Spleen (tissue), 11 donors: ENCODE measurements at regions not wholly inside any gene's neighbourhood (a gene's known extent, or its start where the extent isn't known, plus 50 kb on each side); places are given as distances from the start of the nearest gene placed in this dataset.

ENCODE experiments used
- DNase-seq: peaks from one replicate; pipeline ENCODE4 v3.0.0-alpha.2; 2020
- H3K27ac ChIP-seq, 8 donors: fragments of 200-600 bp; sonication (generic) in 7 of 8; 1 replicate in 4 of 8; 2 replicates in 4 of 8; pipeline versions ENCODE4 v1.5.0 to v1.8.0; 2016 to 2021; ENCODE audit warnings: inconsistent platforms in 4 of 8, mild to moderate bottlenecking in 4 of 8, moderate library complexity in 1 of 8
- H3K27me3 ChIP-seq, 7 donors: fragments of 200-600 bp; sonication (generic) in 6 of 7; replicated peaks in 1 of 7; 1 replicate in 4 of 7; 2 replicates in 3 of 7; pipeline versions ENCODE4 v1.5.0 to v1.8.0; 2016 to 2021; ENCODE audit warnings: inconsistent platforms in 3 of 7, mild to moderate bottlenecking in 1 of 7
- H3K36me3 ChIP-seq, 6 donors: fragments of 200-600 bp; sonication (generic) in 5 of 6; 1 replicate in 4 of 6; 2 replicates in 2 of 6; pipeline versions ENCODE4 v1.5.0 to v1.8.0; 2016 to 2021; ENCODE audit warnings: inconsistent platforms in 2 of 6
- H3K4me1 ChIP-seq, 6 donors: fragments of 200-600 bp; sonication (generic) in 5 of 6; 1 replicate in 3 of 6; 2 replicates in 3 of 6; pipeline versions ENCODE4 v1.5.0 to v1.8.0; 2016 to 2021; ENCODE audit warnings: inconsistent platforms in 3 of 6
- H3K4me3 ChIP-seq, 8 donors: fragments of 200-600 bp; sonication (generic) in 7 of 8; 1 replicate in 4 of 8; 2 replicates in 4 of 8; pipeline versions ENCODE4 v1.5.0 to v1.8.0; 2016 to 2021; ENCODE audit warnings: inconsistent platforms in 4 of 8, mild to moderate bottlenecking in 4 of 8, moderate library complexity in 2 of 8
- H3K9me3 ChIP-seq, 8 donors: fragments of 200-600 bp; sonication (generic) in 7 of 8; 1 replicate in 4 of 8; 2 replicates in 4 of 8; pipeline versions ENCODE4 v1.5.0 to v1.8.0; 2016 to 2021; ENCODE audit warnings: inconsistent platforms in 4 of 8
- CTCF ChIP-seq, 11 experiments: fragments of 200-600 bp in 7 of 11; fragments of 450-650 bp in 4 of 11; sonication (generic) in 4 of 11; IDR thresholded peaks in 8 of 11; conservative IDR thresholded peaks in 3 of 11; 1 replicate in 7 of 11; 2 replicates in 4 of 11; pipeline versions ENCODE4 v1.4.0 to v1.8.0; 2016 to 2021; ENCODE audit warnings: antibody characterized with exemption in 11 of 11, inconsistent platforms in 4 of 11, mild to moderate bottlenecking in 1 of 11
- POLR2A ChIP-seq, 3 donors: fragments of 450-650 bp; IDR thresholded peaks; one replicate each; pipeline ENCODE4 v1.5.1; 2017; ENCODE audit warnings: antibody characterized with exemption in 3 of 3, mild to moderate bottlenecking in 1 of 3
- POLR2AphosphoS5 ChIP-seq, 3 donors: sonication (generic); formaldehyde crosslinking; IDR thresholded peaks; one replicate each; pipeline ENCODE4 v1.5.1; 2017; ENCODE audit warnings: antibody characterized with exemption in 3 of 3
- whole genome bisulfite sequencing, 5 donors: extraction: QIAGEN DNeasy Blood & Tissue Kit in 3 of 5; methylation state at CpG; one replicate each; pipeline versions ENCODE4 v1.1.5 to v1.1.7; 2013 to 2018; 5-methylcytosine and 5-hydroxymethylcytosine counted together
- intact Hi-C: fragments of 100-400 bp; cut with DNase I; formaldehyde crosslinking; loops from one replicate; pipeline ENCODE4 v1.15.0; 2023; ENCODE audit warnings: low total_unique reads
- donor health status: healthy with polysubstance abuse.
- donor health status: DM: no; HTN: no; CAD: no; lungs with moderate emphysema.
- donor health status: DM: no; HTN: no; CAD: no.
- donor health status: Bipolar disorder and iron deficiency.
- donor health status: healthy.
- donor health status: DM: no; HTN: no; CAD: no.
- donor health status: DM: yes; HTN: yes; CAD: no.

DNA sequence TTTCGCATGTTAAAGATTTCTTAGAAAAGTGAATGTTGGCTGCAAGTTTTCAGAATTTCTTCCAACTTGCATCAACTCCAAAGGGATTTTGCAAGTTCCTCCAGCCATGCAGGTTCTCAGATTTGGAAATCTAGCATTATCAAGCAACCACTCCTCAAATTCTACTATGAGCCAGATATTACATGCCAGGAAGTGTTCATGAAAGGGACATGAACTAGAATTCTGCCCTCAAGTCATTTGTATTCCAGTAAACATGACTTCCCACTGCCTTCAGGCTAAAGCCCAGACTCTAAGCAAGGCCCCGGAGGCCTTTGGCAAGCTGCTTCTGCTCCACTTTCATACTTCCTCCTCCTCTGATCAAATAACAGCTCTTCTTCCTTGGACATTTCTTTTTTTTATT lies 111.3 kb upstream of the PAPPA start:
- no peak for DNase-seq
- WGBS, 5 donors = 79 to 87% (median 85%) methylated on average over 2 of the region's 2 CpGs
- Histone ChIP-seq H3K9me3 (peaks cover 0 to 21% (median 17%) of the 10 kb centered on the region in 8 donors), H3K4me3 (no peak overlapping the region), H3K36me3 (no peaks in the 10 kb centered on the region), H3K4me1 (no peaks in the 10 kb centered on the region), H3K27me3 (no peaks in the 10 kb centered on the region), H3K27ac (no peak overlapping the region)
- intact Hi-C loops = loop anchor here (10.0 kb wide), 1 partner anchor 62 kb away; no protein-coding TSS in a partner anchor
- TF ChIP-seq POLR2AphosphoS5 (IDR thresholded peaks at IDR 0.05) (no peak), CTCF (IDR thresholded peaks at IDR 0.05 in 8 of 11, conservative IDR thresholded peaks at IDR 0.05 in 3 of 11) (no peak), POLR2A (IDR thresholded peaks at IDR 0.05) (no peak)

DNA sequence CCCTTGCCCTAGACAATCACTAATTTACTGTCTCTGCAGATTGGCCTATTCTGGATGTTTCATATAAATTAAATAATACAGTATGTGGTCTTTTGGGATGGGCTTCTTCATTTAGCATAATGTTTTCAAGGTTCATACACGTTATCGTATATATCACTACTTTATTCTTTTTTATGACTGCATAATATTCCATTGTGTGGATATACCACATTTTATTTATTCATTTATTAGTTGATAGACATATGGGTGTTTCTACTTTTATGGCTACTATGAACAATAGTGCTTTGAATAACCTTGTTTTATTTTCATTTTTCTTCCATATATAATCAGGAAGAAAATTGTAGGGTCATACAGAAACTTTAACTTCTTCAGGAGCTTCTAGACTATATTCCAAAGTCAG lies 108.5 kb upstream of the PAPPA start:
- Histone ChIP-seq H3K4me1 (no peaks in the 10 kb centered on the region), H3K36me3 (no peaks in the 10 kb centered on the region), H3K9me3 (peaks cover 0 to 21% (median 17%) of the 10 kb centered on the region in 8 donors), H3K27ac (no peak overlapping the region), H3K27me3 (no peaks in the 10 kb centered on the region), H3K4me3 (no peak overlapping the region)
- intact Hi-C loops = loop anchor here (10.0 kb wide), 1 partner anchor 60 kb away; no protein-coding TSS in a partner anchor
- no peak for DNase-seq
- TF ChIP-seq POLR2A (IDR thresholded peaks at IDR 0.05) (no peak), POLR2AphosphoS5 (IDR thresholded peaks at IDR 0.05) (no peak)
- WGBS, 5 donors = 89 to 98% (median 92%) methylated on average over 2 of the region's 2 CpGs

DNA sequence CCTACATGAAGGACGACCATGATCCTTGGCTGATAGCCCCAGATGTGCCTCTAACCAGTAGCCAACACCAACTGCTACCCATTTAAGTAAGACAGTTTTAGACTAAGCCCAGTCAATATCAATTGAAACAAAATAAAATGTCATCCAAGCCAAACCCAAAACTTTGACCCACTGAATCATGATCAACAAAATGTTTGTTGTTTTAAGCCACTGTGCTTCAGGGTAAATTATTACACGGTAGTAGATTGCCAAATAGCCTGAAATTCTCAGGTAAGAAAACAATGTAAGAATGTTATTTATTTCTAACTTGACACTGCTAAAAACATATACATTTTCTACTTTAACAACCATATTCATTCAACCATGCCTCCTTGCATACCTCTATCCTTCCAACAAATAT lies 105.5 kb upstream of the PAPPA start:
- Histone ChIP-seq H3K27me3 (no peaks in the 10 kb centered on the region), H3K4me3 (no peak overlapping the region), H3K27ac (no peak overlapping the region), H3K36me3 (no peaks in the 10 kb centered on the region), H3K9me3 (peaks cover 0 to 21% (median 17%) of the 10 kb centered on the region in 8 donors), H3K4me1 (no peaks in the 10 kb centered on the region)
- no peak for TF ChIP-seq POLR2A (IDR thresholded peaks at IDR 0.05)
- no peak for TF ChIP-seq POLR2AphosphoS5 (IDR thresholded peaks at IDR 0.05)
- TF ChIP-seq CTCF (IDR thresholded peaks at IDR 0.05 in 8 of 11, conservative IDR thresholded peaks at IDR 0.05 in 3 of 11) = no peak
- DNase-seq = no peak
- 66 to 84% (median 71%) methylated on average over 2 of the region's 2 CpGs for WGBS, 5 donors
- intact Hi-C loops = loop anchor here (10.0 kb wide), 1 partner anchor 57 kb away; no protein-coding TSS in a partner anchor

DNA sequence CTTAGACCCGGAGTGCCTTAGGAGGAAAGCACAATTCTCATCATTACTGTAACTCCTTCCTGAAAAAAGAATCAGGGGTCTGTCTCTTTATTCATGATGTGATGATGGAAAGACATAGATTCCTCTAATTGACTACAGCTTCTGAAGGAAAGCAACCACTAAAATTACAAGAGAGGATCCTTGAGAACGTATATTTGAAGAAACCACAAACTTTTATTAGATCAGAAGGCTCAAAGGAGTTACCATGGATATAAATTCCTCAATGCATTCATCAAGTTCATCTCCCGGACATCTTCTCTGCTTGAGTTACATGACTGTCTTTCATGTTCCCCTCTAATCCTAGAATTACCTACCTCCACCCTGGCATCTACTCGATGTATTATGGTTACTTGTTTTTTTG lies 104.1 kb upstream of the PAPPA start:
- intact Hi-C loops = loop anchor here (10.0 kb wide), 1 partner anchor 55 kb away; no protein-coding TSS in a partner anchor
- H3K4me1 ChIP-seq = no peaks in the 10 kb centered on the region

More for the DNA sequence above, 104.1 kb upstream of the PAPPA start:
- WGBS, 5 donors = 73 to 90% (median 79%) methylated on average over 4 of the region's 4 CpGs
- TF ChIP-seq POLR2A (IDR thresholded peaks at IDR 0.05) = no peak
- TF ChIP-seq POLR2AphosphoS5 (IDR thresholded peaks at IDR 0.05) = no peak
- no peak for TF ChIP-seq CTCF (IDR thresholded peaks at IDR 0.05 in 8 of 11, conservative IDR thresholded peaks at IDR 0.05 in 3 of 11)
- H3K4me3 ChIP-seq = no peak overlapping the region
- DNase-seq = no peak
- no peaks in the 10 kb centered on the region for H3K36me3 ChIP-seq
- peaks cover 0 to 2% (median 0%) of the 10 kb centered on the region in 7 donors for H3K27me3 ChIP-seq
- H3K9me3 ChIP-seq = peaks cover 0 to 17% (median 15%) of the 10 kb centered on the region in 8 donors
- no peak overlapping the region for H3K27ac ChIP-seq
